ENCODE measurements at regions not wholly inside any gene's neighbourhood (a gene's known extent, or its start where the extent isn't known, plus 50 kb on each side); places are given as distances from the start of the nearest gene placed in this dataset.

DNA sequence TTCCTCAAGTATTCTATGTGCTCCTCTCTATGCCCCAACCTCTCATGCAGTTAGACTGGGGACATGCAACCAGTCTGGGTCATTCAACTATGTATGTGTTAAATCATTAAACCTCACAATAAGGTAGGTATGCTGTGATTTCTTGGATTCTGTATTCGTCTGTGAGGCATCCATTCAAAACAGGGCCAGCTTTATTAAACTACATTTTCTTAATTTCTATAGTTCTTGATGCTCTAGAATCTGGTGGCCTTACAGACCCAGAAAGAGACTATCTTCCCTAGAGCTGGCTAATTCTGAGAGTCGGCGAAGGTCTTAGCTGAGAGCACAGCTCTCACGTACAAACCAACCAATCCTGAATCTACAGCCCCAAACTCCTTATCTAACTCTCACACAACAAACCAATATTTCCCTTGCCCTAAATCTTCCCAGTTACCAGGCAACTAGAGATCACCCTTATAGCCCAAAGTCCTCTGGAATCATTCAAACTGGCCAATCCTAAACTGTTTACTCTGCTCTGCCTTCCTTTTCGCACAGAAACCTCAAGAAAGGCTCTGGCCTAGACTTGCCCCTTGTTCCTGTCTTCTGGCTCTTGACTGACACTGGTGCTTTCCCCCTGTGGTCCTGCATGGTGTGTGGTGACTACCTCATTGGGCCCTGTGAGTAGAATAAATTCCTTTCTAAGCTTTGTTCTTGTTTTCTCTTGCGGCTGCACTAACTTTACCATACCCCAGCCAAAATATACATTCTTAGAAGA, 203.5 kb upstream of the TET2 start:
- Histone ChIP-seq H3K9me3 (no peaks in the 10 kb centered on the region), H3K4me3 (no peak overlapping the region), H3K27me3 (no peaks in the 10 kb centered on the region), H3K4me1 (no peaks in the 10 kb centered on the region), H3K27ac (no peak overlapping the region), H3K36me3 (no peaks in the 10 kb centered on the region)
- 74 to 81% (median 79%) methylated on average over 6 of the region's 6 CpGs for WGBS, 5 donors
- TF ChIP-seq CTCF (IDR thresholded peaks at IDR 0.05) (no peak), POLR2AphosphoS5 (IDR thresholded peaks at IDR 0.05) (no peak), POLR2A (IDR thresholded peaks at IDR 0.05) (no peak), EP300 (IDR thresholded peaks at IDR 0.05) (no peak)
- intact Hi-C loops (cut with DNase I; ENCODE audit: low total_unique reads): no loop called here
- peak in 1 of 2 donors; percentile 17 for DNase-seq

GRCh38 chr4:104944596-104944995, 202.1 kb upstream of the TET2 start:
- Histone ChIP-seq H3K36me3 (no peaks in the 10 kb centered on the region), H3K27me3 (no peaks in the 10 kb centered on the region), H3K4me1 (no peaks in the 10 kb centered on the region), H3K4me3 (no peak overlapping the region), H3K27ac (no peak overlapping the region), H3K9me3 (no peaks in the 10 kb centered on the region)
- no peak for DNase-seq
- TF ChIP-seq POLR2AphosphoS5 (IDR thresholded peaks at IDR 0.05) (no peak), CTCF (IDR thresholded peaks at IDR 0.05) (no peak), POLR2A (IDR thresholded peaks at IDR 0.05) (no peak), EP300 (IDR thresholded peaks at IDR 0.05) (no peak)
- intact Hi-C loops (cut with DNase I; ENCODE audit: low total_unique reads): no loop called here

- Histone ChIP-seq H3K27ac (no peak overlapping the region), H3K36me3 (no peaks in the 10 kb centered on the region), H3K4me3 (no peak overlapping the region), H3K9me3 (peaks cover 0 to 15% (median 8%) of the 10 kb centered on the region in 4 donors), H3K27me3 (no peaks in the 10 kb centered on the region), H3K4me1 (peaks cover 0 to 15% (median 3%) of the 10 kb centered on the region in 4 donors)
- 76 to 86% (median 81%) methylated on average over 4 of the region's 4 CpGs for WGBS, 5 donors
- TF ChIP-seq POLR2AphosphoS5 (IDR thresholded peaks at IDR 0.05): no peak
- TF ChIP-seq POLR2A (IDR thresholded peaks at IDR 0.05): no peak
- DNase-seq: no peak
- intact Hi-C loops (cut with DNase I; ENCODE audit: low total_unique reads): no loop called here
Observed at GRCh38 chr4:104964410-104965175, 182.1 kb upstream of the TET2 start.

DNA sequence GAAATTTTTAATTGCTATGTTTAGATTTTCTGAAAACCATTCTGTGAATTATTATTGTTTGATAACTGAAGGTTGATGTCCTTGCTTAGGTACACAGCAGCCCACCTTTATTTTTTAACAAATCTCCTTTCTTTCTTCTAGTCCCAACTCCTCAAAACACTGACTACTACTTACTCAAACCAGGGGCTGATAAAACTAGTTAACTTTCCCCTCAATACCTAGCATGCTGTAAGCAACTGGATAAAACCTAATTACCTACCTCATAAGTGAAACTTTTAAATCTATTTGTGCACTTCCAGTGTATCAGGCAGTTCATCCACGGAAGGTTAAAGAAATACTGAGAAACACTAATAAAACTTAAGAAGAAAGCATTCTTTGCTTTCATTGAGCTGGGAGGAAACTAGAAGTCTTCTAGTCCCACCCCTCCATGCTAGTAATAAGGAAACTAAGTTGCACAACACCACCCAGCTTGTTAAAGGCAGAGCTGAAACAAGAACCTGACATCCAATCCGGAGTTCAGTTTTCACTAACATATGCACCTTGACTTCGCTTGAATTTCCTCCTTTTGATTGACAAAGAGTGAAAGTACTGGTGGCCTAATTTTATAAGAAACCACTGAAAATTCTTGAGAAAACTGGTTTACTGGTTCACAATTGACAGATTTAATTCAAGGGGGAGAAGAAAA, 180.2 kb upstream of the TET2 start:
- Histone ChIP-seq H3K9me3 (peaks cover 0 to 3% (median 2%) of the 10 kb centered on the region in 4 donors), H3K4me3 (no peak overlapping the region), H3K36me3 (no peaks in the 10 kb centered on the region), H3K4me1 (peaks cover 0 to 15% (median 3%) of the 10 kb centered on the region in 4 donors), H3K27ac (peak overlapping the region in 3 of 5 donors; percentile 9 to 75 (median 19)), H3K27me3 (no peaks in the 10 kb centered on the region)
- DNase-seq: peak in 1 of 2 donors; percentile 80
- intact Hi-C loops (cut with DNase I; ENCODE audit: low total_unique reads): no loop called here
- 15 to 35% (median 23%) methylated on average over 3 of the region's 3 CpGs for WGBS, 5 donors
- TF ChIP-seq POLR2AphosphoS5 (IDR thresholded peaks at IDR 0.05): no peak
- no peak for TF ChIP-seq POLR2A (IDR thresholded peaks at IDR 0.05)
- TF ChIP-seq CTCF (IDR thresholded peaks at IDR 0.05): no peak
- TF ChIP-seq EP300 (IDR thresholded peaks at IDR 0.05): no peak
